Activated T-cell treated with anti-CD3 and anti-CD28 coated beads for 1 hour (primary cell): ENCODE measurements at regions not wholly inside any gene's neighbourhood (a gene's known extent, or its start where the extent isn't known, plus 50 kb on each side); places are given as distances from the start of the nearest gene placed in this dataset.
"Not testable (repeated sequence)": the region's sequence is repeated elsewhere in the genome, so short reads cannot be mapped to it uniquely, and the experiment has no call there.

Source experiments
- DNase-seq: peaks from one replicate; pipeline ENCODE4 v3.0.0-alpha.2; 2020; ENCODE audit warnings: low read depth

GRCh38 chrX:108843039-108843438 lies 106.7 kb upstream of the IRS4 start:
- not testable (repeated sequence) for DNase-seq

DNA sequence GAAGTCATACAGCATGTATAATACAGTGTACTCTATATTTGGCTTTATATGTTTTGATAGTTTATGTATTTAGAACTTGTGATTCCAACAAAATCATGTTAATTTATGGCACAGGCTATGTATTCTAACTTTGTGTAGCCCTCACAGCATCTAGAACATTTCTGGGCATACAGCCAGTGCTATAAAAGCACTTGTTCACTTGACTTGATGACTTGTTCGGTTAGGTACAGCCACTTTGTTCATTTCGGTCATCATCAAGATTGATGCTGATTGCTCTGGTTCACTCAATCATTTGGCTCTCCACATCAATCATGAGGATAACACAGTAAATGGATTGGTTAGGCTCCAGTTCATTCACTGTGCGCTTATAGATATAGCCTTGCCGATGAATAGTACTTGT lies 97.6 kb upstream of the IRS4 start:
- DNase-seq = no peak

- DNase-seq = no peak
Measured at GRCh38 chrX:108811891-108812290, 75.5 kb upstream of the IRS4 start.

- DNase-seq = no peak
Measured at GRCh38 chrX:108795240-108795639, 58.9 kb upstream of the IRS4 start.
